ENCODE measurements at regions not wholly inside any gene's neighbourhood (a gene's known extent, or its start where the extent isn't known, plus 50 kb on each side); places are given as distances from the start of the nearest gene placed in this dataset.

- no peak for TF ChIP-seq POLR2A (IDR thresholded peaks at IDR 0.05; ENCODE audit: low read depth, low read length)
- TF ChIP-seq JUND (IDR thresholded peaks at IDR 0.05; ENCODE audit: low read depth, low read length): no peak
- no peak for TF ChIP-seq CBFB (IDR thresholded peaks at IDR 0.05; ENCODE audit: low read depth)
- TF ChIP-seq ZNF274 (IDR thresholded peaks at IDR 0.05; ENCODE audit: insufficient read depth, insufficient read length): no peak
- TF ChIP-seq, protein P1, sequence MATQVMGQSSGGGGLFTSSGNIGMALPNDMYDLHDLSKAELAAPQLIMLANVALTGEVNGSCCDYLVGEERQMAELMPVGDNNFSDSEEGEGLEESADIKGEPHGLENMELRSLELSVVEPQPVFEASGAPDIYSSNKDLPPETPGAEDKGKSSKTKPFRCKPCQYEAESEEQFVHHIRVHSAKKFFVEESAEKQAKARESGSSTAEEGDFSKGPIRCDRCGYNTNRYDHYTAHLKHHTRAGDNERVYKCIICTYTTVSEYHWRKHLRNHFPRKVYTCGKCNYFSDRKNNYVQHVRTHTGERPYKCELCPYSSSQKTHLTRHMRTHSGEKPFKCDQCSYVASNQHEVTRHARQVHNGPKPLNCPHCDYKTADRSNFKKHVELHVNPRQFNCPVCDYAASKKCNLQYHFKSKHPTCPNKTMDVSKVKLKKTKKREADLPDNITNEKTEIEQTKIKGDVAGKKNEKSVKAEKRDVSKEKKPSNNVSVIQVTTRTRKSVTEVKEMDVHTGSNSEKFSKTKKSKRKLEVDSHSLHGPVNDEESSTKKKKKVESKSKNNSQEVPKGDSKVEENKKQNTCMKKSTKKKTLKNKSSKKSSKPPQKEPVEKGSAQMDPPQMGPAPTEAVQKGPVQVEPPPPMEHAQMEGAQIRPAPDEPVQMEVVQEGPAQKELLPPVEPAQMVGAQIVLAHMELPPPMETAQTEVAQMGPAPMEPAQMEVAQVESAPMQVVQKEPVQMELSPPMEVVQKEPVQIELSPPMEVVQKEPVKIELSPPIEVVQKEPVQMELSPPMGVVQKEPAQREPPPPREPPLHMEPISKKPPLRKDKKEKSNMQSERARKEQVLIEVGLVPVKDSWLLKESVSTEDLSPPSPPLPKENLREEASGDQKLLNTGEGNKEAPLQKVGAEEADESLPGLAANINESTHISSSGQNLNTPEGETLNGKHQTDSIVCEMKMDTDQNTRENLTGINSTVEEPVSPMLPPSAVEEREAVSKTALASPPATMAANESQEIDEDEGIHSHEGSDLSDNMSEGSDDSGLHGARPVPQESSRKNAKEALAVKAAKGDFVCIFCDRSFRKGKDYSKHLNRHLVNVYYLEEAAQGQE (IDR thresholded peaks at IDR 0.05; ENCODE audit: low read depth, low read length): no peak
- TF ChIP-seq MYC (IDR thresholded peaks at IDR 0.05; ENCODE audit: insufficient read depth, insufficient read length, insufficient replicate concordance, low read length, severe bottlenecking): no peak
- TF ChIP-seq, protein P2, sequence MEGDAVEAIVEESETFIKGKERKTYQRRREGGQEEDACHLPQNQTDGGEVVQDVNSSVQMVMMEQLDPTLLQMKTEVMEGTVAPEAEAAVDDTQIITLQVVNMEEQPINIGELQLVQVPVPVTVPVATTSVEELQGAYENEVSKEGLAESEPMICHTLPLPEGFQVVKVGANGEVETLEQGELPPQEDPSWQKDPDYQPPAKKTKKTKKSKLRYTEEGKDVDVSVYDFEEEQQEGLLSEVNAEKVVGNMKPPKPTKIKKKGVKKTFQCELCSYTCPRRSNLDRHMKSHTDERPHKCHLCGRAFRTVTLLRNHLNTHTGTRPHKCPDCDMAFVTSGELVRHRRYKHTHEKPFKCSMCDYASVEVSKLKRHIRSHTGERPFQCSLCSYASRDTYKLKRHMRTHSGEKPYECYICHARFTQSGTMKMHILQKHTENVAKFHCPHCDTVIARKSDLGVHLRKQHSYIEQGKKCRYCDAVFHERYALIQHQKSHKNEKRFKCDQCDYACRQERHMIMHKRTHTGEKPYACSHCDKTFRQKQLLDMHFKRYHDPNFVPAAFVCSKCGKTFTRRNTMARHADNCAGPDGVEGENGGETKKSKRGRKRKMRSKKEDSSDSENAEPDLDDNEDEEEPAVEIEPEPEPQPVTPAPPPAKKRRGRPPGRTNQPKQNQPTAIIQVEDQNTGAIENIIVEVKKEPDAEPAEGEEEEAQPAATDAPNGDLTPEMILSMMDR (IDR thresholded peaks at IDR 0.05 in 2 of 3, conservative IDR thresholded peaks at IDR 0.05 in 1 of 3; ENCODE audit: control insufficient read depth in 2 of 3, extremely low read depth in 1 of 3, insufficient read depth in 1 of 3, low read depth in 3 of 3, low read length in 3 of 3): no peak
- TF ChIP-seq HCFC1 (IDR thresholded peaks at IDR 0.05; ENCODE audit: low read length): no peak
- TF ChIP-seq EGR1 (IDR thresholded peaks at IDR 0.05; ENCODE audit: borderline replicate concordance in 1 of 2, low read depth in 2 of 2, low read length in 2 of 2): no peak
- TF ChIP-seq ESRRA (IDR thresholded peaks at IDR 0.05; ENCODE audit: low read length): no peak
- no peak for TF ChIP-seq NFXL1 (IDR thresholded peaks at IDR 0.05; ENCODE audit: borderline replicate concordance)
Measured at GRCh38 chr15:70439304-70439877, 324.0 kb downstream of the UACA start.
